Upper lobe of left lung (tissue), 6 donors: ENCODE measurements at regions not wholly inside any gene's neighbourhood (a gene's known extent, or its start where the extent isn't known, plus 50 kb on each side); places are given as distances from the start of the nearest gene placed in this dataset.
A peak's percentile ranks its signal among the peaks of the same experiment; 100 is the strongest.

Experiments used
- ATAC-seq, 2 donors: fragments of 200-7000 bp; cut with Tn5 transposase; one replicate each; pipeline ENCODE4 v1.9.1; 2022; ENCODE audit warnings: mild to moderate bottlenecking in 2 of 2, moderate library complexity in 2 of 2; ENCODE audit not compliant: low FRiP score in 2 of 2
- DNase-seq, 2 donors: peaks; one replicate each; pipeline ENCODE4 v3.0.0-alpha.2; 2019 to 2020
- H3K27ac ChIP-seq, 4 donors: fragments of 200-600 bp; sonication (generic); one replicate each; pipeline ENCODE4 v1.5.1; 2016 to 2019
- H3K27me3 ChIP-seq, 4 donors: fragments of 200-600 bp; sonication (generic); one replicate each; pipeline ENCODE4 v1.5.1; 2017 to 2019
- H3K36me3 ChIP-seq, 4 donors: fragments of 200-600 bp; sonication (generic); one replicate each; pipeline ENCODE4 v1.5.1; 2016 to 2019
- H3K4me1 ChIP-seq, 4 donors: fragments of 200-600 bp; sonication (generic); one replicate each; pipeline ENCODE4 v1.5.1; 2018 to 2019
- H3K4me3 ChIP-seq, 4 donors: fragments of 200-600 bp; sonication (generic); one replicate each; pipeline ENCODE4 v1.5.1; 2017 to 2019; ENCODE audit warnings: mild to moderate bottlenecking in 2 of 4, moderate library complexity in 1 of 4
- H3K9me3 ChIP-seq, 4 donors: fragments of 200-600 bp; sonication (generic); one replicate each; pipeline ENCODE4 v1.5.1; 2018 to 2019
- CTCF ChIP-seq, 6 experiments: fragments of 450-650 bp in 4 of 6; fragments of 200-600 bp in 2 of 6; sonication (generic) in 2 of 6; IDR thresholded peaks; one replicate each; pipeline ENCODE4 v1.5.1; 2016 to 2019; ENCODE audit warnings: antibody characterized with exemption in 6 of 6
- EP300 ChIP-seq, 4 donors: sonication (generic); formaldehyde crosslinking; IDR thresholded peaks; one replicate each; pipeline ENCODE4 v1.5.1; 2017; ENCODE audit warnings: antibody characterized with exemption in 4 of 4, control low read depth in 2 of 4
- POLR2A ChIP-seq, 4 donors: fragments of 450-650 bp; IDR thresholded peaks; one replicate each; pipeline ENCODE4 v1.5.1; 2016 to 2017; ENCODE audit warnings: antibody characterized with exemption in 4 of 4, mild to moderate bottlenecking in 2 of 4
- POLR2AphosphoS5 ChIP-seq, 2 donors: sonication (generic); formaldehyde crosslinking; IDR thresholded peaks; one replicate each; pipeline ENCODE4 v1.5.1; 2017; ENCODE audit warnings: antibody characterized with exemption in 2 of 2
- WGBS, 2 donors: methylation state at CpG; one replicate each; pipeline ENCODE4 v1.1.5; 2017 to 2018; 5-methylcytosine and 5-hydroxymethylcytosine counted together
- donor health status: DM: no; HTN: no; CAD: no; lungs with moderate emphysema.
- donor health status: DM: no; HTN: yes; CAD: no; lungs with severe emphysema.

GRCh38 chr4:147139455-147140198, 194.0 kb upstream of the TTC29 start:
- DNase-seq: no peak
- H3K27ac ChIP-seq: no peak overlapping the region
- TF ChIP-seq EP300 (IDR thresholded peaks at IDR 0.05): no peak
- TF ChIP-seq CTCF (IDR thresholded peaks at IDR 0.05): no peak
- TF ChIP-seq POLR2AphosphoS5 (IDR thresholded peaks at IDR 0.05): no peak

GRCh38 chr4:147151763-147152162, 206.1 kb upstream of the TTC29 start:
- Histone ChIP-seq H3K4me1 (no peaks in the 10 kb centered on the region), H3K9me3 (no peaks in the 10 kb centered on the region), H3K27me3 (no peaks in the 10 kb centered on the region), H3K27ac (no peak overlapping the region), H3K36me3 (no peaks in the 10 kb centered on the region), H3K4me3 (no peak overlapping the region)
- no peak for ATAC-seq
- DNase-seq: no peak
- TF ChIP-seq POLR2AphosphoS5 (IDR thresholded peaks at IDR 0.05) (no peak), CTCF (IDR thresholded peaks at IDR 0.05) (no peak), EP300 (IDR thresholded peaks at IDR 0.05) (no peak), POLR2A (IDR thresholded peaks at IDR 0.05) (no peak)

More at GRCh38 chr4:147139455-147140198, 194.0 kb upstream of the TTC29 start:
- no peaks in the 10 kb centered on the region for H3K27me3 ChIP-seq
- no peaks in the 10 kb centered on the region for H3K9me3 ChIP-seq
- ATAC-seq: no peak
- WGBS, 2 donors: 81 to 89% methylated on average over 9 of the region's 9 CpGs
- peaks cover 0 to 5% (median 0%) of the 10 kb centered on the region in 4 donors for H3K4me1 ChIP-seq
- H3K4me3 ChIP-seq: no peak overlapping the region
- H3K36me3 ChIP-seq: no peaks in the 10 kb centered on the region

GRCh38 chr4:147157860-147158701, 212.4 kb upstream of the TTC29 start:
- Histone ChIP-seq H3K9me3 (no peaks in the 10 kb centered on the region), H3K36me3 (no peaks in the 10 kb centered on the region), H3K27me3 (no peaks in the 10 kb centered on the region), H3K4me1 (peaks cover 0 to 10% (median 0%) of the 10 kb centered on the region in 4 donors), H3K27ac (peak overlapping the region; percentile 26 to 84 (median 58)), H3K4me3 (peak overlapping the region; percentile 19 to 56 (median 43))
- 14 to 21% methylated on average over 10 to 15 of the region's 29 CpGs for WGBS, 2 donors
- TF ChIP-seq EP300 (IDR thresholded peaks at IDR 0.05) (no peak), CTCF (IDR thresholded peaks at IDR 0.05) (no peak), POLR2AphosphoS5 (IDR thresholded peaks at IDR 0.05) (no peak), POLR2A (IDR thresholded peaks at IDR 0.05) (no peak)
- peak; percentile 61 to 71 for ATAC-seq
- peak; percentile 21 to 82 for DNase-seq

- no peaks in the 10 kb centered on the region for H3K27me3 ChIP-seq
- H3K4me1 ChIP-seq: peaks cover 0 to 10% (median 0%) of the 10 kb centered on the region in 4 donors
- ATAC-seq: peak in 1 of 2 donors; percentile 59
- H3K4me3 ChIP-seq: no peak overlapping the region
- DNase-seq: no peak
- H3K9me3 ChIP-seq: no peaks in the 10 kb centered on the region
- H3K27ac ChIP-seq: no peak overlapping the region
- TF ChIP-seq EP300 (IDR thresholded peaks at IDR 0.05): no peak
- no peak for TF ChIP-seq POLR2AphosphoS5 (IDR thresholded peaks at IDR 0.05)
- TF ChIP-seq POLR2A (IDR thresholded peaks at IDR 0.05): no peak
- peak; percentile 35 to 74 (median 68) for TF ChIP-seq CTCF (IDR thresholded peaks at IDR 0.05)
- no peaks in the 10 kb centered on the region for H3K36me3 ChIP-seq
- 27 to 35% methylated on average over 3 of the region's 3 CpGs for WGBS, 2 donors
Observed at GRCh38 chr4:147160908-147161513, 215.3 kb upstream of the TTC29 start.
